HG02588 (cell line): ENCODE measurements at regions not wholly inside any gene's neighbourhood (a gene's known extent, or its start where the extent isn't known, plus 50 kb on each side); places are given as distances from the start of the nearest gene placed in this dataset.
A peak's percentile ranks its signal among the peaks of the same experiment; 100 is the strongest.
"Not testable (repeated sequence)": the region's sequence is repeated elsewhere in the genome, so short reads cannot be mapped to it uniquely, and the experiment has no call there.

Experiments used
- ATAC-seq: cut with Tn5 transposase; IDR thresholded peaks from one replicate; pipeline ENCODE4 v1.9.1; 2021; ENCODE audit warnings: mild to moderate bottlenecking, moderate library complexity; ENCODE audit not compliant: unreplicated experiment

GRCh38 chr12:100083308-100083707, 59.4 kb downstream of the BLTP3B start:
- ATAC-seq = no peak

DNA sequence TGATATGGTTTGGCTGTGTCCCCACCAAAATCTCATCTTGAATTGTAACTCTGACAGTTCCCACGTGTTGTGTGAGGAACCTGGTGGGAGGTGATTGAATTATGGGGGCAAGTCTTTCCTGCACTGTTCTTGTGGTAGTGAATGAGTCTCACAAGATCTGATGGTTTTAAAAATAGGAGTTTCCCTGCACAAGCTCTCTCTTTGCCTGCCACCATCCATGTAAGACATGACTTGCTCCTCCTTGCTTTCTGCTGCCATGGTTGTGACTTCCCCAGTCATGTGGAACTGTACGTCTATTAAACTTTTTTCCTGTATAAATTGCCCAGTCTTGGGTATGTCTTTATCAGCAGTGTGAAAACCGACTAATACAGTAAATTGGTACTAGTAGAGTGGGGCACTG, 63.9 kb downstream of the BLTP3B start:
- ATAC-seq = not testable (repeated sequence)

GRCh38 chr12:100077367-100077766, 65.3 kb downstream of the BLTP3B start:
- no peak for ATAC-seq

DNA sequence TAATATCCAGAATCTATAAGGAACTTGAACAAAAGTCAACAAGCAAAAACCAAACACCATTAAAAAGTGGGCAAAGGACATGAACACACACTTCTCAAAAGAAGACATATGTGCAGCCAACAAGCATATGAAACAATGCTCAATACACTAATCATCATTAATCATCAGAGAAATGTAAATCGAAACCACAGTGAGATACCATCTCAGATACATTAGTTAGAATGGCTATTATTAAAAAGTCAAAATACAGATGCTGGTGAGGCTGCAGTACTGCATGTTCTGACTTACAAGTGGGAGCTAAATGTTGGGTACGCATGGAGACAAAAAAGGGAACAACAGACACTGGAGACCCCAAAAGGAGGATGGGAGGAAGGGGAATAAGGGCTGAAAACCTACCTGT, 67.1 kb downstream of the BLTP3B start:
- ATAC-seq = no peak

DNA sequence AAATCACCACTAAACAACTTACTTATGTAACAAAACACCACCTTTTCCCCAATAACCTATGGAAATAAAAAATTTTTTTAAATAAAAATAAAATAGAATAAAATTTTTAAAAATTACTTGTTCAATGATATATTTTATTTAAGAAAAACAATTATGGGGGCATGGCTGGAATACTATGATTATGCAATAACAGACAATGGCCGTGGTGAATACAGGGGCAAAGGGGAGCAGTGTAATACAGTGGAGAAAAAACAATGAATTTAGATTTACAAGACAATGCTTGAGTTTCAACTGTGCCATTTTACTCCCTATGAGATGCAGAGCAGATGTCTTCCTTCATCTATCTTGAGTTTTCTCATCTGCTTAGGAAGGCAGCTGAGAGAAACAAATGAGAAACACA, 72.9 kb downstream of the BLTP3B start:
- no peak for ATAC-seq

DNA sequence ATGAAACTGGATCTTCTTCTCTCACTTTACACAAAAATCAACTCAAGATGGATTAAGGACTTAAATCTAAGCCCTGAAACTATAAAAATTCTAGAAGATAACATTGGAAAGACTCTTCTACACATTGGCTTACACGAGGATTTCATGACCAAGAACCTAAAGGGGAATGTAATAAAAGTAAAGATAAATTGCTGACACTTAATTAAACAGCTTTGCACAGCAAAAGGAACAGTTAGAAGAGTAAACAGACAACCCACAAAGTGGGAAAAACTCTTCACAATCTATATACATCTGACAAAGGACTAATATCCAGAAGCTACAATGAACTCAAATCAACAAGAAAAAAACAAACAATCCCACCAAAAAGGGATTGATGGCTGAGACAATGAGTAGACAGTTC, 74.4 kb downstream of the BLTP3B start:
- ATAC-seq = no peak

DNA sequence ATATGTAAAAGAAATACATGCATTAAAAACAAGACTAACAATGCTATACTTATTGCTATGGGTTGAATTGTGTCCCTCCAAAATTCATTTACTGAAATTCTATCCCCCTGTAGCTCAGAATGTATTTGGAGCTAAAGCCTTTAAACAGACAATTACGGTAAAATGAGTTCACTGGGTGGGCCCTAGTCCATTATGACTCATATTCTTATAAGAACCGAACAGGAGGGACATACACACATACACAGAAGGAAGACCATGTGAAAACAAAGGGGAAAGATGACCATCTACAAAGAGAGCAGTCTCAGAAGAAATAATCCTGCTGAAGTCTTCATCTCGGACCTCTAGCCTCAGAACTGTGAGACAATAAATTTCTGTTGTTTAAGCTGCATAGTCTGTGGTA, 77.1 kb upstream of the ANKS1B start:
- ATAC-seq = no peak

DNA sequence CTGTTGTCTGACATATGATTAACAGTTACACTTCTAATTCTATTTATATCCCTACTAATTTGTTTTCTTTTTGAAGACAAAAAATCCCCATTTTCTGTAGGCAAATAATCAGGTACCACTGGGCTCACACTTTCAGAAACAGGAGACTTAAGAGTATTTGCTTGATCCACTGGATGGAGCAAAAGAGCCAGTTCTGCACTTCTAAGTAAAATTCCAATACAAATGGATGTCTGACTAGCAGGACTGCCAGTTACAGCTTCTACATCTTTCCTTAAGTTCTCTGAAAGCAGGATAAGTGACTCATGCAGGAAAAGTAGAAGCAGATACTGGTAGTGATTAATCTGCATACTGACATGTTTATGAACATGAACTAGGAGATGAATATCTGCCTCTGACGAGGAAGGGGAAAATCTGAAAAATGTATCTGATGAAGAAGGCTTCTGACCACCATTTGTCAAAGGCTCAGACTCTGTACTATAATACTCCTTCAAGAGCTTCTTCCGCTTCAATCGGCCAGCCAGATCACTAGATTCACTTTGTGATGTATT, 73.8 kb upstream of the ANKS1B start:
- peak; percentile 49 for ATAC-seq

GRCh38 chr12:100046202-100046601, 61.5 kb upstream of the ANKS1B start:
- ATAC-seq = not testable (repeated sequence)

- no peak for ATAC-seq
These were observed 59.5 kb upstream of the ANKS1B start for GRCh38 chr12:100044266-100044665.

DNA sequence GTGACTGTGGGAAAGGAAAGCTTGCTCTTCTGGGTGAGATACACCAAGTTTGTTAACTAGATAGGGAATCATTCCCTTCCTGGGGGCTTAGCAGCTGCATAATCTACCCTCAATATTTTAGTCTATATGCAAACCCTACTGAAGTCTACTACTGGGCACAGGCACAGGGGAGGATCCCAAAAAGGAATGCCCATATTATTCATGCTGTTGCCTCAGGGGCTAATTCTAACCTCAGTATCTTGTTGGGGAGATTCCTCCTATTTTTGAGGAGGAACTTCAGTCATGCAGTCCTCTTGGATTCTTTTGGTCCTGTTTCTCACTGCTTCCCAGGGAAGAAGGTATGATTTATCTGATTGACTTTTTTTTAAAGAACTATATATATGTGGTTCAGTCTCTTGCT, 58.9 kb upstream of the ANKS1B start:
- no peak for ATAC-seq
